Kidney (tissue), 13 donors: ENCODE measurements at regions not wholly inside any gene's neighbourhood (a gene's known extent, or its start where the extent isn't known, plus 50 kb on each side); places are given as distances from the start of the nearest gene placed in this dataset.

ENCODE experiments used
- DNase-seq, 5 donors: peaks; one replicate each; pipeline ENCODE4 v3.0.0-alpha.2; 2013 to 2020
- FAIRE-seq: peaks from 2 replicates; lab custom pipeline; 2012; peaks lifted over from hg19 to GRCh38; lab: Jason Lieb, UNC
- H3K27ac ChIP-seq, 2 donors: one replicate each; pipeline ENCODE4 v1.7.0; 2013; ENCODE audit warnings: low read depth in 2 of 2, low read length in 2 of 2, inconsistent platforms in 1 of 2
- H3K27me3 ChIP-seq: one replicate; pipeline ENCODE4 v1.7.1; 2013; ENCODE audit warnings: low read length, inconsistent platforms; ENCODE audit not compliant: control insufficient read depth, insufficient read depth
- H3K36me3 ChIP-seq, 3 donors: one replicate each; pipeline versions ENCODE4 v1.7.0 to v1.7.1; 2013; ENCODE audit warnings: low read length in 3 of 3, control low read depth in 1 of 3, inconsistent platforms in 1 of 3; ENCODE audit not compliant: insufficient read depth in 3 of 3, control insufficient read depth in 2 of 3
- H3K4me1 ChIP-seq, 3 donors: one replicate each; pipeline versions ENCODE4 v1.7.0 to v1.7.1; 2013; ENCODE audit warnings: low read length in 3 of 3, inconsistent platforms in 1 of 3, low read depth in 1 of 3; ENCODE audit not compliant: control insufficient read depth in 2 of 3, insufficient read depth in 2 of 3
- H3K4me3 ChIP-seq, 3 donors: one replicate each; pipeline versions ENCODE4 v1.7.0 to v1.8.1; 2013; ENCODE audit warnings: low read length in 3 of 3, control low read depth in 1 of 3, inconsistent platforms in 1 of 3
- H3K9ac ChIP-seq, 3 donors: one replicate each; pipeline versions ENCODE4 v1.7.0 to v1.7.1; 2013; ENCODE audit warnings: low read length in 3 of 3, control low read depth in 1 of 3, inconsistent platforms in 1 of 3
- H3K9me3 ChIP-seq, 3 donors: one replicate each; pipeline versions ENCODE4 v1.7.0 to v1.7.1; 2013; ENCODE audit warnings: low read length in 3 of 3, control low read depth in 1 of 3, inconsistent platforms in 1 of 3; ENCODE audit not compliant: control insufficient read depth in 2 of 3, insufficient read depth in 1 of 3
- CTCF ChIP-seq: IDR thresholded peaks from 3 replicates; pipeline ENCODE4 v1.5.1; 2012; ENCODE audit warnings: mild to moderate bottlenecking, moderate library complexity, borderline replicate concordance; ENCODE audit not compliant: insufficient read depth; ENCODE audit errors: extremely low read depth
- intact Hi-C: fragments of 100-400 bp; cut with DNase I; formaldehyde crosslinking; loops from one replicate; pipeline ENCODE4 v1.11.1; 2022
- donor health status: control.
- donor health status: control.
- donor health status: control.
- donor health status: control.
- donor health status: control.
- donor health status: DM: yes; HTN: yes; CAD: no.
- donor health status: Normal renal cell carcinoma (clear cell type).

GRCh38 chr13:50679321-50679720, 164.2 kb downstream of the DLEU7 start:
- H3K27me3 ChIP-seq = no peaks in the 10 kb centered on the region
- H3K36me3 ChIP-seq = no peaks in the 10 kb centered on the region
- no peaks in the 10 kb centered on the region for H3K9me3 ChIP-seq
- FAIRE-seq (no peak), DNase-seq (no peak)
- H3K9ac ChIP-seq = no peak overlapping the region
- intact Hi-C loops = no loop called here
- no peak overlapping the region for H3K4me3 ChIP-seq
- H3K27ac ChIP-seq = no peak overlapping the region
- no peak for TF ChIP-seq CTCF
- H3K4me1 ChIP-seq = no peaks in the 10 kb centered on the region

GRCh38 chr13:50682002-50682401, 161.5 kb downstream of the DLEU7 start:
- Histone ChIP-seq H3K4me1 (peaks cover 0 to 3% (median 0%) of the 10 kb centered on the region in 3 donors), H3K36me3 (no peaks in the 10 kb centered on the region), H3K27ac (no peak overlapping the region), H3K9ac (no peak overlapping the region), H3K9me3 (no peaks in the 10 kb centered on the region), H3K4me3 (no peak overlapping the region), H3K27me3 (no peaks in the 10 kb centered on the region)
- no peak for TF ChIP-seq CTCF
- intact Hi-C loops = no loop called here
- FAIRE-seq (no peak), DNase-seq (no peak)

GRCh38 chr13:50682966-50683365, 160.5 kb downstream of the DLEU7 start:
- TF ChIP-seq CTCF = no peak
- Histone ChIP-seq H3K27ac (no peak overlapping the region), H3K4me1 (peaks cover 0 to 3% (median 0%) of the 10 kb centered on the region in 3 donors), H3K9me3 (no peaks in the 10 kb centered on the region), H3K36me3 (no peaks in the 10 kb centered on the region), H3K4me3 (no peak overlapping the region), H3K9ac (no peak overlapping the region), H3K27me3 (no peaks in the 10 kb centered on the region)
- FAIRE-seq (no peak), DNase-seq (no peak)
- intact Hi-C loops = no loop called here

- Histone ChIP-seq H3K9ac (no peak overlapping the region), H3K36me3 (no peaks in the 10 kb centered on the region), H3K4me3 (no peak overlapping the region), H3K27me3 (no peaks in the 10 kb centered on the region), H3K9me3 (no peaks in the 10 kb centered on the region), H3K4me1 (peaks cover 0 to 3% (median 0%) of the 10 kb centered on the region in 3 donors), H3K27ac (no peak overlapping the region)
- TF ChIP-seq CTCF = no peak
- no peak for FAIRE-seq
- DNase-seq = no peak
- intact Hi-C loops = no loop called here
Measured at GRCh38 chr13:50684366-50684765, 159.1 kb downstream of the DLEU7 start.
